ENCODE measurements at regions not wholly inside any gene's neighbourhood (a gene's known extent, or its start where the extent isn't known, plus 50 kb on each side); places are given as distances from the start of the nearest gene placed in this dataset.

DNA sequence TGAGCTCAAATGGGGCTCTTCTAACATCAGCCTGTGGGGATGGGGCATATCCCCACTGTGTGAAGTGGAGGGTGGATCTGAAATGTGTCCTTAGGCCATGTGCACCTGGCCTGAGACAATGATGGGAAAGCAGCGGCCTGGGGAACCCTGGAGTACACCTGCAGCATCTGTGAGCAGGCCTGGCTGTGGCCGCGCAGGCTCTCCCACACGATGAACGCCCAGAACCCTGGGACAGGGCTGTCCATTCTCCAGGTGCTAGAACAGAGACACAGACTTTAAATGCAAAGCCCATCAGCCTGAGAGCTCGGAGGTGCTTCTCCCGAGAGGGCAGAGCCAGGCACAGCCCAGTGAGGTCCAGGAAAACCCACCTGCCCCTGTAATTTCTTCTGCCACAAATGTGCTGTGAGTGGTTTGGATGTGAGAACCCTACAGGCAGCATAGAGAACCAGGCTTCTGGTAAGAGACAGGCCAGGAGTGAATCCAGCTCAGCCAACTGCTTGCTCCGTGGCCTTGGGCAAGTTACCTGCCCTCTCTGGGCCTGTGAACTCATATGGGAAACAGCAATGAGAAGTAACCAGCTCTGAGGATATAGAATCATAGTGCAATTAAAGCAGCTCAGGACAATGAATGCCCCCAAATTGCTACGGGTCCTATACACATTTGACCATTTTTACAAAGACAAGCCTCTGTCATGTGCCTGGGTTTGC is 167.9 kb downstream of the SHANK2 start:
- Histone ChIP-seq H3K9me3 (ENCODE audit: insufficient read depth in 2 of 2, low read depth in 1 of 2, low read length in 1 of 2) (no peaks in the 10 kb centered on the region), H2BK12ac (ENCODE audit: low read depth, low read length) (no peak overlapping the region), H3K23me2 (ENCODE audit: low read depth, low read length) (no peaks in the 10 kb centered on the region), H3K14ac (ENCODE audit: insufficient read length) (no peak overlapping the region), H3K56ac (replicated peaks; ENCODE audit: insufficient read length, low read depth, low read length) (no peak overlapping the region), H3K23ac (ENCODE audit: insufficient read length) (no peak overlapping the region), H3K4me2 (ENCODE audit: insufficient read depth in 1 of 2, low read depth in 2 of 2, low read length in 2 of 2) (no peak overlapping the region), H2AK5ac (ENCODE audit: low read depth, low read length) (no peak overlapping the region), H3K27me3 (replicated peaks in 1 of 4; ENCODE audit: control insufficient read depth in 3 of 4, extremely low read depth in 1 of 4, insufficient read depth in 3 of 4, low read length in 3 of 4) (no peaks in the 10 kb centered on the region), H3K4ac (replicated peaks; ENCODE audit: insufficient read length, low read depth, low read length) (no peak overlapping the region), H4K5ac (ENCODE audit: insufficient read length, low read depth, low read length) (no peak overlapping the region), H3K79me2 (ENCODE audit: control insufficient read depth in 1 of 2, insufficient read depth in 2 of 2, low read length in 2 of 2) (no peaks in the 10 kb centered on the region), H4K20me1 (replicated peaks in 1 of 2; ENCODE audit: control insufficient read depth in 1 of 2, insufficient read depth in 2 of 2, low read length in 2 of 2) (peaks cover 2 to 19% of the 10 kb centered on the region in 2 experiments), H3K27ac (ENCODE audit: low read depth, low read length) (no peak overlapping the region), H2BK15ac (ENCODE audit: low read length) (no peak overlapping the region), H3K9ac (replicated peaks in 1 of 4; ENCODE audit: extremely low read depth in 1 of 4, low read depth in 3 of 4, low read length in 3 of 4) (no peak overlapping the region), H2AFZ (ENCODE audit: low read length) (no peak overlapping the region), H3K4me1 (replicated peaks in 1 of 4; ENCODE audit: control insufficient read depth in 3 of 4, insufficient read depth in 4 of 4, low read length in 3 of 4) (peaks cover 0 to 4% (median 0%) of the 10 kb centered on the region in 4 experiments; a peak in 1 of 7 replicates), H2BK120ac (replicated peaks; ENCODE audit: low read depth, low read length) (no peak overlapping the region), H2BK20ac (ENCODE audit: low read length) (no peak overlapping the region), H3K36me3 (ENCODE audit: control insufficient read depth in 2 of 4, insufficient read depth in 4 of 4, low read length in 3 of 4) (peaks cover 0 to 4% (median under 1%) of the 10 kb centered on the region in 4 experiments; a peak in 3 of 8 replicates), H3K79me1 (ENCODE audit: low read depth, low read length) (peaks cover 5% of the 10 kb centered on the region; the same call in 1 of the 2 replicates), H3K4me3 (ENCODE audit: extremely low read depth in 1 of 4, insufficient read depth in 2 of 4, low read depth in 3 of 4, low read length in 4 of 4) (no peak overlapping the region), H4K91ac (replicated peaks; ENCODE audit: insufficient read length, low read length) (no peak overlapping the region), H4K8ac (ENCODE audit: extremely low read depth, insufficient read depth, low read length) (no peak overlapping the region), H2BK5ac (ENCODE audit: low read depth, low read length) (no peak overlapping the region), H3K18ac (ENCODE audit: extremely low read depth, low read length) (no peak overlapping the region)
- FAIRE-seq: no peak
- no peak for DNase-seq (ENCODE audit: low read depth in 1 of 2, low spot score in 2 of 2)
- 97% methylated on average over 9 of the region's 9 CpGs; no CpG with 5 or more reads in 1 of the 2 experiments for WGBS, 2 experiments (ENCODE audit: extremely low coverage in 1 of 2, insufficient coverage in 1 of 2, insufficient read length in 1 of 2, insufficient replicate concordance in 2 of 2, low coverage in 1 of 2, low lambda C conversion rate in 2 of 2, missing lambda C conversion rate in 1 of 2)
- TF ChIP-seq JUND (IDR thresholded peaks at IDR 0.05; ENCODE audit: low read length): no peak
- no peak for TF ChIP-seq SIX5 (IDR thresholded peaks at IDR 0.05; ENCODE audit: low read depth, low read length)
- no peak for TF ChIP-seq ZNF274 (IDR thresholded peaks at IDR 0.05; ENCODE audit: borderline replicate concordance, extremely low read depth, low read length)
- no peak for TF ChIP-seq EP300 (IDR thresholded peaks at IDR 0.05; ENCODE audit: borderline replicate concordance in 1 of 2, low read depth in 2 of 2, low read length in 2 of 2)
- TF ChIP-seq CHD1 (IDR thresholded peaks at IDR 0.05; ENCODE audit: low read depth, low read length): no peak
- TF ChIP-seq RXRA (IDR thresholded peaks at IDR 0.05; ENCODE audit: insufficient read depth, low read depth, low read length): no peak
- TF ChIP-seq SAP30 (IDR thresholded peaks at IDR 0.05; ENCODE audit: insufficient read depth, insufficient replicate concordance, low read length): no peak
- no peak for TF ChIP-seq SP4 (IDR thresholded peaks at IDR 0.05; ENCODE audit: low read length)
- TF ChIP-seq, protein P1, sequence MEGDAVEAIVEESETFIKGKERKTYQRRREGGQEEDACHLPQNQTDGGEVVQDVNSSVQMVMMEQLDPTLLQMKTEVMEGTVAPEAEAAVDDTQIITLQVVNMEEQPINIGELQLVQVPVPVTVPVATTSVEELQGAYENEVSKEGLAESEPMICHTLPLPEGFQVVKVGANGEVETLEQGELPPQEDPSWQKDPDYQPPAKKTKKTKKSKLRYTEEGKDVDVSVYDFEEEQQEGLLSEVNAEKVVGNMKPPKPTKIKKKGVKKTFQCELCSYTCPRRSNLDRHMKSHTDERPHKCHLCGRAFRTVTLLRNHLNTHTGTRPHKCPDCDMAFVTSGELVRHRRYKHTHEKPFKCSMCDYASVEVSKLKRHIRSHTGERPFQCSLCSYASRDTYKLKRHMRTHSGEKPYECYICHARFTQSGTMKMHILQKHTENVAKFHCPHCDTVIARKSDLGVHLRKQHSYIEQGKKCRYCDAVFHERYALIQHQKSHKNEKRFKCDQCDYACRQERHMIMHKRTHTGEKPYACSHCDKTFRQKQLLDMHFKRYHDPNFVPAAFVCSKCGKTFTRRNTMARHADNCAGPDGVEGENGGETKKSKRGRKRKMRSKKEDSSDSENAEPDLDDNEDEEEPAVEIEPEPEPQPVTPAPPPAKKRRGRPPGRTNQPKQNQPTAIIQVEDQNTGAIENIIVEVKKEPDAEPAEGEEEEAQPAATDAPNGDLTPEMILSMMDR (IDR thresholded peaks at IDR 0.05; ENCODE audit: control extremely low read depth in 1 of 3, insufficient read depth in 1 of 3, low read depth in 1 of 3, low read length in 3 of 3): no peak
- TF ChIP-seq BCL11A (IDR thresholded peaks at IDR 0.05; ENCODE audit: low read depth in 2 of 2, low read length in 2 of 2): no peak
- TF ChIP-seq BRCA1 (IDR thresholded peaks at IDR 0.05; ENCODE audit: low read depth, low read length): no peak
- ChIA-PET POLR2A (ENCODE audit: partially characterized antibody) (no interaction called here), CTCF (ENCODE audit: partially characterized antibody) (interaction anchor here (0.7 to 2.3 kb wide), 6 partner anchors 8 to 342 kb away, joined by 3 to 5 read pairs (median 4); no protein-coding TSS in a partner anchor)

Data from H1 (cell line).